ENCODE measurements at regions not wholly inside any gene's neighbourhood (a gene's known extent, or its start where the extent isn't known, plus 50 kb on each side); places are given as distances from the start of the nearest gene placed in this dataset.

GRCh38 chr4:159777689-159778088, 674.8 kb downstream of the RAPGEF2 start:
- no peak for DNase-seq
- no peak overlapping the region for H3K27ac ChIP-seq
- WGBS, 2 donors, result 79 to 89% methylated on average over 4 of the region's 4 CpGs
- no peaks in the 10 kb centered on the region for H3K27me3 ChIP-seq
- no peaks in the 10 kb centered on the region for H3K36me3 ChIP-seq
- TF ChIP-seq POLR2A (IDR thresholded peaks at IDR 0.05) (no peak), CTCF (IDR thresholded peaks at IDR 0.05) (no peak), EP300 (IDR thresholded peaks at IDR 0.05) (no peak)
- H3K4me3 ChIP-seq, result no peak overlapping the region
- no peaks in the 10 kb centered on the region for H3K9me3 ChIP-seq
- intact Hi-C loops (cut with DNase I), result no loop called here
- no peaks in the 10 kb centered on the region for H3K4me1 ChIP-seq

- DNase-seq, result no peak
Observed at GRCh38 chr4:159778298-159778697, 675.4 kb downstream of the RAPGEF2 start.

GRCh38 chr4:159779716-159780115, 676.8 kb downstream of the RAPGEF2 start:
- TF ChIP-seq POLR2AphosphoS5 (IDR thresholded peaks at IDR 0.05) (no peak), CTCF (IDR thresholded peaks at IDR 0.05) (no peak), POLR2A (IDR thresholded peaks at IDR 0.05) (no peak), EP300 (IDR thresholded peaks at IDR 0.05) (no peak)
- no peak for DNase-seq
- Histone ChIP-seq H3K4me3 (no peak overlapping the region), H3K36me3 (no peaks in the 10 kb centered on the region), H3K27ac (no peak overlapping the region), H3K27me3 (no peaks in the 10 kb centered on the region), H3K9me3 (no peaks in the 10 kb centered on the region), H3K4me1 (no peaks in the 10 kb centered on the region)
- 82 to 84% methylated on average over 3 of the region's 3 CpGs for WGBS, 2 donors
- intact Hi-C loops (cut with DNase I), result no loop called here

More at GRCh38 chr4:159778298-159778697, 675.4 kb downstream of the RAPGEF2 start:
- H3K27me3 ChIP-seq, result no peaks in the 10 kb centered on the region
- no peak overlapping the region for H3K27ac ChIP-seq
- intact Hi-C loops (cut with DNase I), result no loop called here
- no peak for TF ChIP-seq POLR2AphosphoS5 (IDR thresholded peaks at IDR 0.05)
- no peak for TF ChIP-seq POLR2A (IDR thresholded peaks at IDR 0.05)
- TF ChIP-seq CTCF (IDR thresholded peaks at IDR 0.05), result no peak
- TF ChIP-seq EP300 (IDR thresholded peaks at IDR 0.05), result no peak
- H3K9me3 ChIP-seq, result no peaks in the 10 kb centered on the region
- no peaks in the 10 kb centered on the region for H3K36me3 ChIP-seq
- H3K4me3 ChIP-seq, result no peak overlapping the region
- H3K4me1 ChIP-seq, result no peaks in the 10 kb centered on the region

GRCh38 chr4:159780196-159780922, 677.5 kb downstream of the RAPGEF2 start:
- H3K27ac ChIP-seq, result no peak overlapping the region
- H3K4me1 ChIP-seq, result no peaks in the 10 kb centered on the region
- no peaks in the 10 kb centered on the region for H3K9me3 ChIP-seq
- no peaks in the 10 kb centered on the region for H3K27me3 ChIP-seq
- H3K36me3 ChIP-seq, result no peaks in the 10 kb centered on the region
- DNase-seq, result no peak
- intact Hi-C loops (cut with DNase I), result no loop called here
- TF ChIP-seq POLR2AphosphoS5 (IDR thresholded peaks at IDR 0.05), result no peak
- TF ChIP-seq CTCF (IDR thresholded peaks at IDR 0.05), result no peak
- no peak for TF ChIP-seq POLR2A (IDR thresholded peaks at IDR 0.05)
- TF ChIP-seq EP300 (IDR thresholded peaks at IDR 0.05), result no peak
- H3K4me3 ChIP-seq, result no peak overlapping the region
- 79 to 84% methylated on average over 2 of the region's 2 CpGs for WGBS, 2 donors

GRCh38 chr4:159787901-159788300, 685.0 kb downstream of the RAPGEF2 start:
- DNase-seq, result no peak
- no peaks in the 10 kb centered on the region for H3K4me1 ChIP-seq
- WGBS, 2 donors, result 93% methylated on average over 2 of the region's 2 CpGs
- no peak overlapping the region for H3K27ac ChIP-seq
- H3K4me3 ChIP-seq, result no peak overlapping the region
- H3K36me3 ChIP-seq, result no peaks in the 10 kb centered on the region
- TF ChIP-seq POLR2A (IDR thresholded peaks at IDR 0.05) (no peak), CTCF (IDR thresholded peaks at IDR 0.05) (no peak), POLR2AphosphoS5 (IDR thresholded peaks at IDR 0.05) (no peak), EP300 (IDR thresholded peaks at IDR 0.05) (no peak)
- peaks cover 0 to 3% (median 0%) of the 10 kb centered on the region in 4 donors for H3K9me3 ChIP-seq
- H3K27me3 ChIP-seq, result no peaks in the 10 kb centered on the region
- intact Hi-C loops (cut with DNase I), result no loop called here

Measured in sigmoid colon (tissue), 6 donors.